A549 (cell line): ENCODE measurements at regions not wholly inside any gene's neighbourhood (a gene's known extent, or its start where the extent isn't known, plus 50 kb on each side); places are given as distances from the start of the nearest gene placed in this dataset.

Experiments used
- ATAC-seq, 2 experiments: fragments of 200-7000 bp in 1 of 2; fragments of >200 bp in 1 of 2; cut with Nextera tagmentation in 1 of 2; cut with Tn5 transposase in 1 of 2; 3 replicates each; pipeline versions ENCODE4 v1.8.0 to v1.9.1; 2018 to 2020; ENCODE audit warnings: mild to moderate bottlenecking in 1 of 2, moderate library complexity in 1 of 2
- CTCF ChIA-PET: fragments of 300-600 bp; sonication (Branson Sonifier 250); formaldehyde crosslinking; extraction: SDS; loops from one replicate; lab custom pipeline; 2021; ENCODE audit warnings: antibody characterized with exemption, inconsistent platforms; lab: Yijun Ruan, JAX
- POLR2A ChIA-PET: fragments of 350-600 bp; formaldehyde crosslinking; extraction: SDS; loops from one replicate; lab custom pipeline; 2021; ENCODE audit warnings: antibody characterized with exemption, inconsistent platforms; lab: Yijun Ruan, JAX
- DNase-seq, 2 experiments: peaks; one replicate each; pipeline versions ENCODE4 v3.0.0 to v3.0.0-alpha.2; 2011 to 2016; ENCODE audit warnings: low read depth in 1 of 2, low spot score in 1 of 2
- FAIRE-seq: peaks from 2 replicates; lab custom pipeline; 2011; peaks lifted over from hg19 to GRCh38; lab: Jason Lieb, UNC
- H3K27ac ChIP-seq, 2 experiments: fragments of >200 bp; sonication (Bioruptor Twin); formaldehyde crosslinking; 3 replicates each; pipeline ENCODE4 v1.5.1; 2016 to 2017
- H3K4me1 ChIP-seq: fragments of >200 bp; sonication (Bioruptor Twin); formaldehyde crosslinking; 3 replicates; pipeline ENCODE4 v1.6.1; 2016
- H3K4me2 ChIP-seq: fragments of >200 bp; sonication (Bioruptor Twin); formaldehyde crosslinking; 3 replicates; pipeline ENCODE4 v1.6.1; 2016
- H3K4me3 ChIP-seq: fragments of >200 bp; sonication (Bioruptor Twin); formaldehyde crosslinking; 3 replicates; pipeline ENCODE4 v1.5.1; 2016
- H3K9me3 ChIP-seq: fragments of >200 bp; sonication (Bioruptor Twin); formaldehyde crosslinking; 3 replicates; pipeline ENCODE4 v1.6.1; 2016
- CBX8 ChIP-seq: fragments of 200-600 bp; sonication (generic); IDR thresholded peaks from 2 replicates; pipeline ENCODE4 v1.6.1; 2016
- CEBPB ChIP-seq, 2 experiments: fragments of >200 bp in 1 of 2; sonication (Bioruptor Twin) in 1 of 2; formaldehyde crosslinking in 1 of 2; IDR thresholded peaks; 2 replicates each; pipeline ENCODE4 v1.6.1; 2012 to 2016
- E2F6 ChIP-seq: IDR thresholded peaks from 2 replicates; pipeline ENCODE4 v1.6.1; 2012; ENCODE audit warnings: low read depth, borderline replicate concordance
- EHF ChIP-seq: fragments of 250-450 bp; sonication (Bioruptor Pico); IDR thresholded peaks from 2 replicates; pipeline ENCODE4 v1.5.0; 2020; ENCODE audit warnings: mild to moderate bottlenecking
- ELK1 ChIP-seq: fragments of 150-350 bp; IDR thresholded peaks from 2 replicates; pipeline ENCODE4 v1.6.1; 2014; ENCODE audit warnings: low read depth, mild to moderate bottlenecking, low read length
- ESRRA ChIP-seq: fragments of 150-350 bp; IDR thresholded peaks from 2 replicates; pipeline ENCODE4 v1.6.1; 2014; ENCODE audit warnings: mild to moderate bottlenecking, low read length, borderline replicate concordance
- FOSL2 ChIP-seq, 2 experiments: fragments of 450-650 bp in 1 of 2; fragments of >200 bp in 1 of 2; sonication (Bioruptor Twin) in 1 of 2; formaldehyde crosslinking; IDR thresholded peaks; 2 replicates each; pipeline versions ENCODE4 v1.5.0 to v1.6.1; 2016 to 2020; ENCODE audit warnings: mild to moderate bottlenecking in 1 of 2, moderate library complexity in 1 of 2
- FOXS1 ChIP-seq: fragments of 250-450 bp; sonication (Bioruptor Pico); IDR thresholded peaks from 2 replicates; pipeline ENCODE4 v1.5.0; 2020; ENCODE audit warnings: mild to moderate bottlenecking, moderate library complexity
- GATA3 ChIP-seq: IDR thresholded peaks from 2 replicates; pipeline ENCODE4 v1.6.1; 2012; ENCODE audit warnings: borderline replicate concordance
- HDAC2 ChIP-seq: fragments of 200-600 bp; sonication (generic); IDR thresholded peaks from 2 replicates; pipeline ENCODE4 v1.6.1; 2016
- HEYL ChIP-seq: fragments of 250-450 bp; sonication (Bioruptor Pico); IDR thresholded peaks from 2 replicates; pipeline ENCODE4 v1.8.0; 2021; ENCODE audit warnings: mild to moderate bottlenecking, moderate library complexity
- KDM1A ChIP-seq: fragments of 200-600 bp; sonication (generic); IDR thresholded peaks from 2 replicates; pipeline ENCODE4 v1.6.1; 2016; ENCODE audit warnings: low read depth, mild to moderate bottlenecking
- MAX ChIP-seq: IDR thresholded peaks from 2 replicates; pipeline ENCODE4 v1.6.1; 2012
- MAZ ChIP-seq: fragments of 150-350 bp; IDR thresholded peaks from 2 replicates; pipeline ENCODE4 v1.6.1; 2014; ENCODE audit warnings: antibody characterized with exemption, low read depth, low read length, borderline replicate concordance
- NFE2L2 ChIP-seq: fragments of 150-350 bp; conservative IDR thresholded peaks from 2 replicates; pipeline ENCODE4 v1.6.1; 2014; ENCODE audit warnings: low read length
- POLR2A ChIP-seq: IDR thresholded peaks from 2 replicates; pipeline ENCODE4 v1.6.1; 2012; ENCODE audit warnings: mild to moderate bottlenecking, low read length
- POLR2AphosphoS2 ChIP-seq: conservative IDR thresholded peaks from 2 replicates; pipeline ENCODE4 v1.6.1; 2012; ENCODE audit warnings: low read length, improper control_type of control experiment, inconsistent platforms
- RAD21 ChIP-seq, 2 experiments: fragments of >200 bp in 1 of 2; sonication (Bioruptor Twin) in 1 of 2; formaldehyde crosslinking in 1 of 2; IDR thresholded peaks in 1 of 2; conservative IDR thresholded peaks in 1 of 2; 2 replicates in 1 of 2; 3 replicates in 1 of 2; pipeline ENCODE4 v1.6.1; 2012 to 2018; ENCODE audit warnings: inconsistent platforms in 1 of 2
- RCOR1 ChIP-seq: fragments of 150-350 bp; IDR thresholded peaks from 2 replicates; pipeline ENCODE4 v1.6.1; 2014; ENCODE audit warnings: antibody characterized with exemption, low read length, low read depth
- RFX5 ChIP-seq: fragments of 450-650 bp; IDR thresholded peaks from 2 replicates; pipeline ENCODE4 v1.7.1; 2014; ENCODE audit warnings: antibody characterized with exemption, mild to moderate bottlenecking, moderate library complexity
- WGBS: methylation state at CpG from one replicate; pipeline ENCODE4 v1.1.6; 2017; ENCODE audit errors: missing lambda C conversion rate; 5-methylcytosine and 5-hydroxymethylcytosine counted together
- TF ChIP-seq, protein P1 (sequence below): fragments of 450-650 bp; IDR thresholded peaks from 2 replicates; pipeline ENCODE4 v1.6.1; 2014; ENCODE audit warnings: antibody characterized with exemption
- TF ChIP-seq, protein P2 (sequence below): fragments of 200-600 bp; sonication (generic); IDR thresholded peaks from 2 replicates; pipeline ENCODE4 v1.6.1; 2016; ENCODE audit warnings: antibody characterized with exemption, mild to moderate bottlenecking, moderate library complexity
- TF ChIP-seq, protein P3 (sequence below): fragments of 250-450 bp; sonication (Bioruptor Pico); IDR thresholded peaks from 2 replicates; pipeline ENCODE4 v1.5.0; 2020; ENCODE audit warnings: low read depth, mild to moderate bottlenecking, moderate library complexity
- TF ChIP-seq, protein P4 (sequence below): fragments of >200 bp; sonication (Bioruptor Twin); formaldehyde crosslinking; IDR thresholded peaks from 3 replicates; pipeline ENCODE4 v1.5.1; 2016

GRCh38 chr18:27372386-27372785 is 187.3 kb upstream of the CHST9 start:
- POLR2A ChIA-PET = no interaction called here
- DNase-seq (no peak), ATAC-seq (no peak), FAIRE-seq (no peak)
- Histone ChIP-seq H3K4me1 (no peaks in the 10 kb centered on the region), H3K4me3 (no peak overlapping the region), H3K27ac (no peak overlapping the region), H3K9me3 (no peaks in the 10 kb centered on the region), H3K4me2 (no peak overlapping the region)
- WGBS = 0% methylated on average over 1 of the region's 1 CpG
- CTCF ChIA-PET = no interaction called here
- TF ChIP-seq ESRRA = no peak
- no peak for TF ChIP-seq KDM1A
- TF ChIP-seq POLR2AphosphoS2 = no peak
- TF ChIP-seq FOSL2 (IDR thresholded peaks at IDR 0.05) = no peak
- no peak for TF ChIP-seq FOSL2 (CRISPR knock-in tag; IDR thresholded peaks at IDR 0.05)
- TF ChIP-seq, all 56 proteins: peak for 0

GRCh38 chr18:27366665-27367064 is 181.6 kb upstream of the CHST9 start:
- DNase-seq = no peak
- ChIA-PET POLR2A (no interaction called here), CTCF (no interaction called here)
- no peak for FAIRE-seq
- 39% methylated on average over 5 of the region's 5 CpGs for WGBS
- H3K27ac ChIP-seq = no peak overlapping the region
- TF ChIP-seq HEYL = no peak
- TF ChIP-seq RFX5 = no peak
- TF ChIP-seq EHF = no peak
- no peak for TF ChIP-seq E2F6
- TF ChIP-seq CBX8 = no peak
- TF ChIP-seq RAD21 (conservative IDR thresholded peaks at IDR 0.05 in 1 of 2, IDR thresholded peaks at IDR 0.05 in 1 of 2) = no peak
- TF ChIP-seq, protein P1, sequence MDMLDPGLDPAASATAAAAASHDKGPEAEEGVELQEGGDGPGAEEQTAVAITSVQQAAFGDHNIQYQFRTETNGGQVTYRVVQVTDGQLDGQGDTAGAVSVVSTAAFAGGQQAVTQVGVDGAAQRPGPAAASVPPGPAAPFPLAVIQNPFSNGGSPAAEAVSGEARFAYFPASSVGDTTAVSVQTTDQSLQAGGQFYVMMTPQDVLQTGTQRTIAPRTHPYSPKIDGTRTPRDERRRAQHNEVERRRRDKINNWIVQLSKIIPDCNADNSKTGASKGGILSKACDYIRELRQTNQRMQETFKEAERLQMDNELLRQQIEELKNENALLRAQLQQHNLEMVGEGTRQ = no peak
- TF ChIP-seq, protein P2, sequence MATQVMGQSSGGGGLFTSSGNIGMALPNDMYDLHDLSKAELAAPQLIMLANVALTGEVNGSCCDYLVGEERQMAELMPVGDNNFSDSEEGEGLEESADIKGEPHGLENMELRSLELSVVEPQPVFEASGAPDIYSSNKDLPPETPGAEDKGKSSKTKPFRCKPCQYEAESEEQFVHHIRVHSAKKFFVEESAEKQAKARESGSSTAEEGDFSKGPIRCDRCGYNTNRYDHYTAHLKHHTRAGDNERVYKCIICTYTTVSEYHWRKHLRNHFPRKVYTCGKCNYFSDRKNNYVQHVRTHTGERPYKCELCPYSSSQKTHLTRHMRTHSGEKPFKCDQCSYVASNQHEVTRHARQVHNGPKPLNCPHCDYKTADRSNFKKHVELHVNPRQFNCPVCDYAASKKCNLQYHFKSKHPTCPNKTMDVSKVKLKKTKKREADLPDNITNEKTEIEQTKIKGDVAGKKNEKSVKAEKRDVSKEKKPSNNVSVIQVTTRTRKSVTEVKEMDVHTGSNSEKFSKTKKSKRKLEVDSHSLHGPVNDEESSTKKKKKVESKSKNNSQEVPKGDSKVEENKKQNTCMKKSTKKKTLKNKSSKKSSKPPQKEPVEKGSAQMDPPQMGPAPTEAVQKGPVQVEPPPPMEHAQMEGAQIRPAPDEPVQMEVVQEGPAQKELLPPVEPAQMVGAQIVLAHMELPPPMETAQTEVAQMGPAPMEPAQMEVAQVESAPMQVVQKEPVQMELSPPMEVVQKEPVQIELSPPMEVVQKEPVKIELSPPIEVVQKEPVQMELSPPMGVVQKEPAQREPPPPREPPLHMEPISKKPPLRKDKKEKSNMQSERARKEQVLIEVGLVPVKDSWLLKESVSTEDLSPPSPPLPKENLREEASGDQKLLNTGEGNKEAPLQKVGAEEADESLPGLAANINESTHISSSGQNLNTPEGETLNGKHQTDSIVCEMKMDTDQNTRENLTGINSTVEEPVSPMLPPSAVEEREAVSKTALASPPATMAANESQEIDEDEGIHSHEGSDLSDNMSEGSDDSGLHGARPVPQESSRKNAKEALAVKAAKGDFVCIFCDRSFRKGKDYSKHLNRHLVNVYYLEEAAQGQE = no peak
- TF ChIP-seq, protein P3, sequence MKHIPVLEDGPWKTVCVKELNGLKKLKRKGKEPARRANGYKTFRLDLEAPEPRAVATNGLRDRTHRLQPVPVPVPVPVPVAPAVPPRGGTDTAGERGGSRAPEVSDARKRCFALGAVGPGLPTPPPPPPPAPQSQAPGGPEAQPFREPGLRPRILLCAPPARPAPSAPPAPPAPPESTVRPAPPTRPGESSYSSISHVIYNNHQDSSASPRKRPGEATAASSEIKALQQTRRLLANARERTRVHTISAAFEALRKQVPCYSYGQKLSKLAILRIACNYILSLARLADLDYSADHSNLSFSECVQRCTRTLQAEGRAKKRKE (CRISPR knock-in tag) = no peak
- no peak for TF ChIP-seq FOXS1 (CRISPR knock-in tag)
- TF ChIP-seq MAZ = no peak
- no peak for TF ChIP-seq POLR2A
- no peak for TF ChIP-seq ELK1
- no peak for TF ChIP-seq MAX
- TF ChIP-seq RCOR1 = no peak
- TF ChIP-seq GATA3 = no peak
- no peak for TF ChIP-seq HDAC2
- TF ChIP-seq, protein P4, sequence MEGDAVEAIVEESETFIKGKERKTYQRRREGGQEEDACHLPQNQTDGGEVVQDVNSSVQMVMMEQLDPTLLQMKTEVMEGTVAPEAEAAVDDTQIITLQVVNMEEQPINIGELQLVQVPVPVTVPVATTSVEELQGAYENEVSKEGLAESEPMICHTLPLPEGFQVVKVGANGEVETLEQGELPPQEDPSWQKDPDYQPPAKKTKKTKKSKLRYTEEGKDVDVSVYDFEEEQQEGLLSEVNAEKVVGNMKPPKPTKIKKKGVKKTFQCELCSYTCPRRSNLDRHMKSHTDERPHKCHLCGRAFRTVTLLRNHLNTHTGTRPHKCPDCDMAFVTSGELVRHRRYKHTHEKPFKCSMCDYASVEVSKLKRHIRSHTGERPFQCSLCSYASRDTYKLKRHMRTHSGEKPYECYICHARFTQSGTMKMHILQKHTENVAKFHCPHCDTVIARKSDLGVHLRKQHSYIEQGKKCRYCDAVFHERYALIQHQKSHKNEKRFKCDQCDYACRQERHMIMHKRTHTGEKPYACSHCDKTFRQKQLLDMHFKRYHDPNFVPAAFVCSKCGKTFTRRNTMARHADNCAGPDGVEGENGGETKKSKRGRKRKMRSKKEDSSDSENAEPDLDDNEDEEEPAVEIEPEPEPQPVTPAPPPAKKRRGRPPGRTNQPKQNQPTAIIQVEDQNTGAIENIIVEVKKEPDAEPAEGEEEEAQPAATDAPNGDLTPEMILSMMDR = no peak
- no peak for TF ChIP-seq NFE2L2
- no peak for TF ChIP-seq CEBPB (IDR thresholded peaks at IDR 0.05)
- no peak overlapping the region for H3K4me3 ChIP-seq
- H3K4me1 ChIP-seq = no peaks in the 10 kb centered on the region
- no peaks in the 10 kb centered on the region for H3K9me3 ChIP-seq
- no peak for ATAC-seq
- H3K4me2 ChIP-seq = no peak overlapping the region
